SU-DHL-6 (cell line): ENCODE measurements at regions not wholly inside any gene's neighbourhood (a gene's known extent, or its start where the extent isn't known, plus 50 kb on each side); places are given as distances from the start of the nearest gene placed in this dataset.

Experiments used
- H2AFZ ChIP-seq: fragments of 200-600 bp; sonication (generic); 2 replicates; pipeline ENCODE4 v1.6.1; 2014; ENCODE audit warnings: low read depth, mild to moderate bottlenecking, moderate library complexity, mixed read lengths, antibody characterized with exemption, low read length; ENCODE audit not compliant: severe bottlenecking
- H3F3A ChIP-seq: fragments of 200-600 bp; shearing (Covaris generic); 2 replicates; pipeline ENCODE4 v1.6.0; 2016; ENCODE audit warnings: antibody characterized with exemption, mild to moderate bottlenecking; ENCODE audit not compliant: insufficient read depth
- H3K27ac ChIP-seq: fragments of 200-600 bp; sonication (generic); 2 replicates; pipeline ENCODE4 v1.5.1; 2016; ENCODE audit warnings: low read depth, mild to moderate bottlenecking, low read length, moderate library complexity, mixed read lengths
- H3K27me3 ChIP-seq: fragments of 200-600 bp; sonication (generic), shearing (Covaris generic); 2 replicates; pipeline ENCODE4 v1.6.0; 2014; ENCODE audit warnings: mild to moderate bottlenecking, low read length
- H3K36me3 ChIP-seq: fragments of 200-600 bp; sonication (generic); 2 replicates; pipeline ENCODE4 v1.6.1; 2014; ENCODE audit warnings: mild to moderate bottlenecking, low read length, mixed read lengths
- H3K4me2 ChIP-seq: fragments of 300-600, 200-600 bp; shearing (Covaris generic), sonication (generic); 2 replicates; pipeline ENCODE4 v1.6.0; 2014; ENCODE audit warnings: low read length, low read depth, mild to moderate bottlenecking; ENCODE audit not compliant: poor library complexity, severe bottlenecking
- H3K4me3 ChIP-seq: fragments of 200-600 bp; sonication (generic); 2 replicates; pipeline ENCODE4 v1.5.1; 2014; ENCODE audit warnings: antibody characterized with exemption, low read length, mild to moderate bottlenecking, mixed read lengths; ENCODE audit not compliant: insufficient read depth, poor library complexity, severe bottlenecking
- H3K79me2 ChIP-seq: fragments of 200-600 bp; sonication (generic); 2 replicates; pipeline ENCODE4 v1.6.1; 2014; ENCODE audit warnings: mild to moderate bottlenecking, low read length, moderate library complexity; ENCODE audit not compliant: insufficient read depth
- H3K9ac ChIP-seq: fragments of 200-600 bp; sonication (generic); 2 replicates; pipeline ENCODE4 v1.7.0; 2014; ENCODE audit warnings: mild to moderate bottlenecking, low read length
- H3K9me2 ChIP-seq: fragments of 200-600 bp; sonication (generic); replicated peaks from 2 replicates; pipeline ENCODE4 v1.6.1; 2014; ENCODE audit warnings: low read length; ENCODE audit not compliant: insufficient read depth
- H3K9me3 ChIP-seq: fragments of 200-600 bp; sonication (generic); 2 replicates; pipeline ENCODE4 v1.6.1; 2014; ENCODE audit warnings: low read length, mixed read lengths; ENCODE audit not compliant: insufficient read depth
- H4K20me1 ChIP-seq: fragments of 200-600 bp; sonication (generic); 2 replicates; pipeline ENCODE4 v1.6.1; 2014; ENCODE audit warnings: low read depth, mild to moderate bottlenecking, antibody characterized with exemption, low read length, moderate library complexity, mixed read lengths
- EZH2phosphoT487 ChIP-seq: fragments of 200-600 bp; sonication (generic), shearing (Covaris generic); conservative IDR thresholded peaks from 2 replicates; pipeline ENCODE4 v1.6.1; 2018; ENCODE audit warnings: mild to moderate bottlenecking, antibody characterized with exemption, low read length, moderate library complexity, mixed read lengths
- TF ChIP-seq, protein P1 (sequence below): fragments of 200-600 bp; sonication (generic); IDR thresholded peaks from one replicate; pipeline ENCODE4 v1.5.1; 2017; ENCODE audit warnings: antibody characterized with exemption, mild to moderate bottlenecking, low read length, moderate library complexity; ENCODE audit not compliant: insufficient read depth, poor library complexity, severe bottlenecking

DNA sequence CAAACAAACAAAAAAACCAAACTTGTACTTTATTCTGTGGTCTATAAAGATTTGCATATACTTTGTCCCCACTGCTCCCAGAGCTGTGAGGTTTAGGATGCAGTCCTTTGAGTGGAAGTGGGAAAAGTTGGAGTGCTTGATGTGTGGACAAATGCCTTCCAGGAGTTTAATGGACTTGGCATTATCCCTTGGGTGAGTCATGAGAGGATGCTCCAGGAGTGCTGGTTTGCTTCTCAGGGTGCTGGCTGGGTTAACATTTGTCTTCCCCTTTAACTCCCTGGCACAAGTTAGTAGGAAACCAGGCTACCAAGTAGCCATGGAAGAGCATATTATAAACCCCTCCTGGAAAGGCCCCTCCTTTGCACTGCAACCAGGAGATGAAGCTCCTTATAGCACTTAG lies 417.4 kb upstream of the RIOK2 start:
- no peaks in the 10 kb centered on the region for H4K20me1 ChIP-seq
- H3K9me2 ChIP-seq: no peaks in the 10 kb centered on the region
- H3K79me2 ChIP-seq: no peaks in the 10 kb centered on the region
- H3K9ac ChIP-seq: no peak overlapping the region
- no peak overlapping the region for H3K4me2 ChIP-seq
- H3K27ac ChIP-seq: no peak overlapping the region
- H3K27me3 ChIP-seq: no peaks in the 10 kb centered on the region
- H3K36me3 ChIP-seq: no peaks in the 10 kb centered on the region
- H3K4me3 ChIP-seq: no peak overlapping the region
- TF ChIP-seq EZH2phosphoT487: no peak
- TF ChIP-seq, protein P1, sequence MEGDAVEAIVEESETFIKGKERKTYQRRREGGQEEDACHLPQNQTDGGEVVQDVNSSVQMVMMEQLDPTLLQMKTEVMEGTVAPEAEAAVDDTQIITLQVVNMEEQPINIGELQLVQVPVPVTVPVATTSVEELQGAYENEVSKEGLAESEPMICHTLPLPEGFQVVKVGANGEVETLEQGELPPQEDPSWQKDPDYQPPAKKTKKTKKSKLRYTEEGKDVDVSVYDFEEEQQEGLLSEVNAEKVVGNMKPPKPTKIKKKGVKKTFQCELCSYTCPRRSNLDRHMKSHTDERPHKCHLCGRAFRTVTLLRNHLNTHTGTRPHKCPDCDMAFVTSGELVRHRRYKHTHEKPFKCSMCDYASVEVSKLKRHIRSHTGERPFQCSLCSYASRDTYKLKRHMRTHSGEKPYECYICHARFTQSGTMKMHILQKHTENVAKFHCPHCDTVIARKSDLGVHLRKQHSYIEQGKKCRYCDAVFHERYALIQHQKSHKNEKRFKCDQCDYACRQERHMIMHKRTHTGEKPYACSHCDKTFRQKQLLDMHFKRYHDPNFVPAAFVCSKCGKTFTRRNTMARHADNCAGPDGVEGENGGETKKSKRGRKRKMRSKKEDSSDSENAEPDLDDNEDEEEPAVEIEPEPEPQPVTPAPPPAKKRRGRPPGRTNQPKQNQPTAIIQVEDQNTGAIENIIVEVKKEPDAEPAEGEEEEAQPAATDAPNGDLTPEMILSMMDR: no peak
- no peaks in the 10 kb centered on the region for H3F3A ChIP-seq
- H2AFZ ChIP-seq: no peak overlapping the region
- H3K9me3 ChIP-seq: no peaks in the 10 kb centered on the region

DNA sequence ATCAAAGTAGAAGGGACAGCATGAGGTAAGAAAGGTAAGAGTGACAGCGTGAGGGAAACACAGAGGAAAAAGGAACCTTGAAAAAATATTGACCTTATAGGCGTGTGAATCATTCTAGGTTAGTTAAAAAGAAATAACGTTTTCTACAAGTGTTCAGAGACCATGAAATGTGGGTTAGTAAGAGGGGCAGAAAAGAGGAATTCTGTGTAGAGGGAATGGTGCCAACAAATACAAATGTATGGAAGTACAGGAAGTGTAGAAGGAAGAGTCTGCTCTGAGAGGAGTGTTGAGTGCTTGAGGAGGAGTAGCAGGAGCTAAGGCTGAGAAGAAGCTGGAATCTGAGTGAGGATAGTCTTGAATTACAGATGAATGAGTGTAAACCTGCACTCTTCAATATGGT lies 418.6 kb upstream of the RIOK2 start:
- no peaks in the 10 kb centered on the region for H4K20me1 ChIP-seq
- no peaks in the 10 kb centered on the region for H3K79me2 ChIP-seq
- no peaks in the 10 kb centered on the region for H3K27me3 ChIP-seq
- no peaks in the 10 kb centered on the region for H3F3A ChIP-seq
- no peaks in the 10 kb centered on the region for H3K9me2 ChIP-seq
- H2AFZ ChIP-seq: no peak overlapping the region
- H3K9me3 ChIP-seq: no peaks in the 10 kb centered on the region
- H3K4me2 ChIP-seq: no peak overlapping the region
- TF ChIP-seq, protein P1: no peak
- no peak for TF ChIP-seq EZH2phosphoT487
- H3K27ac ChIP-seq: no peak overlapping the region
- H3K9ac ChIP-seq: no peak overlapping the region
- no peak overlapping the region for H3K4me3 ChIP-seq
- H3K36me3 ChIP-seq: no peaks in the 10 kb centered on the region

DNA sequence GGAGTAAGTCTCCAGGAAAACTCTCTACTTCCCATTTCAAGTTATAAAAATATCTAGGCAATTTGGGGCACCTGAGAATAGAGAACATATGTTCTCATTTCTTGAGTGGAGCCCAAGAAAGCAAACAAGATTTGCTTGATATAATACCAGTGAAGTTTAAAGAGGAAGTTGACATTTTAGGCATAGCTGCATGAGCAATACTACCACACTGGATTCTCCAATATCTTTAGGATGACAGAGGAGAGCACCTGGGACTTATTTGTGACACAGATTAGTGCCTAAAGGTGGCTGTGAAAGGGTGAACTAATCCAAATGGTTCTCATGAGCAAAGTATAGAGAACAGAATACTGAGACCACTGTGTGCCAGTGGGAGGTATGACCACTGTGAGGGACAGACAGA lies 423.5 kb upstream of the RIOK2 start:
- H3K79me2 ChIP-seq: no peaks in the 10 kb centered on the region
- no peak overlapping the region for H2AFZ ChIP-seq
- H3K9me2 ChIP-seq: no peaks in the 10 kb centered on the region
- no peak overlapping the region for H3K27ac ChIP-seq
- H3K4me2 ChIP-seq: no peak overlapping the region
- no peak overlapping the region for H3K9ac ChIP-seq
- TF ChIP-seq, protein P1: no peak
- TF ChIP-seq EZH2phosphoT487: no peak
- H3K36me3 ChIP-seq: no peaks in the 10 kb centered on the region
- no peaks in the 10 kb centered on the region for H3F3A ChIP-seq
- H3K4me3 ChIP-seq: no peak overlapping the region
- H4K20me1 ChIP-seq: no peaks in the 10 kb centered on the region
- no peaks in the 10 kb centered on the region for H3K9me3 ChIP-seq
- no peaks in the 10 kb centered on the region for H3K27me3 ChIP-seq

DNA sequence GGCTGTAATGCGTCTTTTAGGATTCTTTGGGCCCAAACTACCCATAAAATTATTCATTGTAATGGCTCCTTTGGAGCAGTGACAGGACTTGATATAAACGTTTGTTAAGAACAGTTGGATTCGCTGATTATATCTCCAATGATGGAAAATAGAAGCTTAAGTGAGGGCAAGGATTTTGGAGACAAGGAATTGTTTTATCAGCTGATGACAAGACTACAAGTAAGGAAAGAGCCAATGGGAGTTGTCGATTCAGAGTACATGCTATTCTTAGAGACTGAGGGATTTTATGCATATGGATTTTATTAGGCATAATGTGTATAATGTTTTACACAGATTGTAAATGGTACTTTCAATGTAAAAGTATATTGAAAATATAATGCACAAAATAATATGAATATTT lies 425.5 kb upstream of the RIOK2 start:
- H3K27ac ChIP-seq: no peak overlapping the region
- no peak overlapping the region for H3K9ac ChIP-seq
- H3K9me3 ChIP-seq: no peaks in the 10 kb centered on the region
- no peak overlapping the region for H3K4me3 ChIP-seq
- H2AFZ ChIP-seq: no peak overlapping the region
- TF ChIP-seq EZH2phosphoT487: no peak
- TF ChIP-seq, protein P1: no peak
- no peaks in the 10 kb centered on the region for H3K79me2 ChIP-seq
- no peaks in the 10 kb centered on the region for H3K36me3 ChIP-seq
- no peaks in the 10 kb centered on the region for H3K9me2 ChIP-seq
- H3F3A ChIP-seq: no peaks in the 10 kb centered on the region
- no peaks in the 10 kb centered on the region for H4K20me1 ChIP-seq
- no peaks in the 10 kb centered on the region for H3K27me3 ChIP-seq
- H3K4me2 ChIP-seq: no peak overlapping the region
